Ovary (tissue), 3 donors: ENCODE measurements at regions not wholly inside any gene's neighbourhood (a gene's known extent, or its start where the extent isn't known, plus 50 kb on each side); places are given as distances from the start of the nearest gene placed in this dataset.

Experiments
- EP300 ChIP-seq: sonication (generic); formaldehyde crosslinking; IDR thresholded peaks from one replicate; pipeline ENCODE4 v1.6.1; 2017; ENCODE audit warnings: antibody characterized with exemption
- POLR2A ChIP-seq: fragments of 450-650 bp; IDR thresholded peaks from one replicate; pipeline ENCODE4 v1.6.1; 2017; ENCODE audit warnings: antibody characterized with exemption, mild to moderate bottlenecking, moderate library complexity
- TF ChIP-seq, protein P1 (sequence below), 3 donors: fragments of 450-650 bp in 2 of 3; fragments of 200-600 bp in 1 of 3; IDR thresholded peaks; one replicate each; pipeline versions ENCODE4 v1.5.1 to v1.8.0; 2016 to 2022; ENCODE audit warnings: antibody characterized with exemption in 3 of 3, mild to moderate bottlenecking in 1 of 3
- donor health status: DM: no; HTN: no; CAD: no.

DNA sequence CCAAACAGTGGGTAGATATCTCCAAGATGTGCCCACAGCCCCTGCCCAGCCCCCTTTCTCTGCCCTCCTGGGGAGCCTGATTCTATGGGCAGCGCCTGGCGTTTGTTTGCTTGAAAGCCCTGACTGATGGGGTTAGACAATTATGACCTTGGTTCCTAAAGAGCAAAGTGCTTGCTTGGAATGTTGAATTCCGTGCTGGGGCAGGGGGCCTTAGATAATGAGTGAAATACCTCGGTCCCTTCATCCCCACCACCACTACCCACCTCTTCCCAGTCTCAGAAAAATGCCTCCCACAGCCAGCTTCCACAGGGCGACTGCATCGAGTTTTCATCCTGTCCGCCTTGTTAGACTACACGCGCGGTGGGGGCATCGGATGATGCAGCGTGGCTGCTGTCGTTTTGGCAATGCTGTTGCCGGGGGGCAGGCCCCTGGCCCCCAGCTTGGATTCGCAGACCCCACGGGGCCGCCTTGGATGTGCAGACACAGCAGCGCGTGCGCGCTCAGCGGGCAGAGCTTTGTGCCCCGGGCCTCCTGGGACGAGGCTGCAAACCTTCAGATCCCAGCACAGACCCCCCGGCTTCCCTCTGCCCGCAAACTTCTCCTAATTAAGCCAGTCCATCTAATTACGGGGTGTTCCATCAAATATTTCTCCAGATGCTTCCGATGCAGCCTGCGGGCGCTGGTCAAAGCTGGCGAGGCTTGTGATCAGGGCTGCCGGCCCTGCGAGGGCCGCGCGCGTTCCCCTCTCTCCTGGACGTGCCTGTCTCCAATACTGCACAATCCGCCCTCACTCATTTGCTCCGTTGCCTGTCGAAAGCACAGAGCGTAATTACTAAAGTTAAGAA is 86.1 kb downstream of the LINC00237 start:
- TF ChIP-seq POLR2A (no peak), EP300 (no peak)
- TF ChIP-seq, protein P1, sequence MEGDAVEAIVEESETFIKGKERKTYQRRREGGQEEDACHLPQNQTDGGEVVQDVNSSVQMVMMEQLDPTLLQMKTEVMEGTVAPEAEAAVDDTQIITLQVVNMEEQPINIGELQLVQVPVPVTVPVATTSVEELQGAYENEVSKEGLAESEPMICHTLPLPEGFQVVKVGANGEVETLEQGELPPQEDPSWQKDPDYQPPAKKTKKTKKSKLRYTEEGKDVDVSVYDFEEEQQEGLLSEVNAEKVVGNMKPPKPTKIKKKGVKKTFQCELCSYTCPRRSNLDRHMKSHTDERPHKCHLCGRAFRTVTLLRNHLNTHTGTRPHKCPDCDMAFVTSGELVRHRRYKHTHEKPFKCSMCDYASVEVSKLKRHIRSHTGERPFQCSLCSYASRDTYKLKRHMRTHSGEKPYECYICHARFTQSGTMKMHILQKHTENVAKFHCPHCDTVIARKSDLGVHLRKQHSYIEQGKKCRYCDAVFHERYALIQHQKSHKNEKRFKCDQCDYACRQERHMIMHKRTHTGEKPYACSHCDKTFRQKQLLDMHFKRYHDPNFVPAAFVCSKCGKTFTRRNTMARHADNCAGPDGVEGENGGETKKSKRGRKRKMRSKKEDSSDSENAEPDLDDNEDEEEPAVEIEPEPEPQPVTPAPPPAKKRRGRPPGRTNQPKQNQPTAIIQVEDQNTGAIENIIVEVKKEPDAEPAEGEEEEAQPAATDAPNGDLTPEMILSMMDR (IDR thresholded peaks at IDR 0.05), result no peak
